Ecto neural progenitor cell (in vitro differentiated cells): ENCODE measurements at regions not wholly inside any gene's neighbourhood (a gene's known extent, or its start where the extent isn't known, plus 50 kb on each side); places are given as distances from the start of the nearest gene placed in this dataset.
"Not testable (repeated sequence)": the region's sequence is repeated elsewhere in the genome, so short reads cannot be mapped to it uniquely, and the experiment has no call there.

Experiments used
- DNase-seq: peaks from one replicate; pipeline ENCODE4 v3.0.0-alpha.2; 2018; ENCODE audit warnings: low spot score

GRCh38 chrX:39475372-39475771, 622.4 kb downstream of the BCOR start:
- DNase-seq, result peak; percentile 69

GRCh38 chrX:39476604-39477021, 621.1 kb downstream of the BCOR start:
- DNase-seq, result peak; percentile 51

- DNase-seq, result peak; percentile 76
Measured at GRCh38 chrX:39477031-39477761, 620.6 kb downstream of the BCOR start.

- no peak for DNase-seq
Measured at GRCh38 chrX:39477762-39478120, 620.0 kb downstream of the BCOR start.

- DNase-seq, result no peak
Measured at GRCh38 chrX:39479856-39480255, 617.9 kb downstream of the BCOR start.

- DNase-seq, result no peak
Measured at GRCh38 chrX:39480963-39481362, 616.8 kb downstream of the BCOR start.

GRCh38 chrX:39481621-39482020, 616.1 kb downstream of the BCOR start:
- DNase-seq, result no peak

- DNase-seq, result no peak
Measured at GRCh38 chrX:39484159-39485068, 613.3 kb downstream of the BCOR start.

- no peak for DNase-seq
Measured at GRCh38 chrX:39487166-39487968, 610.4 kb downstream of the BCOR start.

GRCh38 chrX:39487969-39488330, 609.8 kb downstream of the BCOR start:
- DNase-seq, result no peak

GRCh38 chrX:39491548-39492297, 606.0 kb downstream of the BCOR start:
- no peak for DNase-seq

- DNase-seq, result no peak
Measured at GRCh38 chrX:39492497-39493162, 605.1 kb downstream of the BCOR start.

GRCh38 chrX:39493168-39493567, 604.6 kb downstream of the BCOR start:
- no peak for DNase-seq

GRCh38 chrX:39497117-39497516, 600.6 kb downstream of the BCOR start:
- DNase-seq, result not testable (repeated sequence)

- DNase-seq, result no peak
Measured at GRCh38 chrX:39497702-39498265, 600.0 kb downstream of the BCOR start.

- no peak for DNase-seq
Measured at GRCh38 chrX:39499996-39500395, 597.8 kb downstream of the BCOR start.

- DNase-seq, result no peak
Measured at GRCh38 chrX:39501822-39502221, 595.9 kb downstream of the BCOR start.

- DNase-seq, result no peak
Measured at GRCh38 chrX:39502486-39502885, 595.3 kb downstream of the BCOR start.

GRCh38 chrX:39504227-39504626, 593.5 kb downstream of the BCOR start:
- no peak for DNase-seq

GRCh38 chrX:39504850-39505259, 592.9 kb downstream of the BCOR start:
- DNase-seq, result no peak

GRCh38 chrX:39506131-39506530, 591.6 kb downstream of the BCOR start:
- no peak for DNase-seq
